ENCODE measurements at regions not wholly inside any gene's neighbourhood (a gene's known extent, or its start where the extent isn't known, plus 50 kb on each side); places are given as distances from the start of the nearest gene placed in this dataset.

- TF ChIP-seq CTCF (IDR thresholded peaks at IDR 0.05) (no peak), POLR2A (IDR thresholded peaks at IDR 0.05) (no peak)
These were observed 223.2 kb upstream of the IGFBP3 start for GRCh38 chr7:46143949-46144917.

All from heart left ventricle (tissue), 13 donors.